Activated naive CD4-positive, alpha-beta T cell (primary cell): ENCODE measurements at regions not wholly inside any gene's neighbourhood (a gene's known extent, or its start where the extent isn't known, plus 50 kb on each side); places are given as distances from the start of the nearest gene placed in this dataset.

Source experiments
- DNase-seq, 4 experiments: peaks; one replicate each; lab custom pipeline; 2025; lab: John Stamatoyannopoulos, UW

DNA sequence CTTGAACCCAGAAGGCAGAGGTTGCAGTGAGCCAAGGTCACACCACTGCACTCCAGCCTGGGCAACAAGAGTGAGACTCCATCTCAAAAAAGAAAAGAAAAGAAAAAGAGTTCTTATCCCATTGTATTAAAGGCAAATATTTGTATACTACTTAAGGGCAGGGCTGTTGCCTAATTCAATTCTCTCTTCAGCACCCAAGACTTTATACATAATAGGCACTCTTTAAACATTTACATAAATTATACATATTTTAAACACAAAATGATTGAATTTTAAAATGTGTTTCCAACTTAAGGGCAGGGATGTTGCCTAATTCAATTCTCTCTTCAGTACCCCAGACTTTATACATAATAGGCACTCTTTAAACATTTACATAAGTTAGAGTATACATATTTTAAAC, 424.3 kb upstream of the ARID1B start:
- DNase-seq, result no peak

- no peak for DNase-seq
Measured at GRCh38 chr6:156351346-156351966, 425.7 kb upstream of the ARID1B start.

DNA sequence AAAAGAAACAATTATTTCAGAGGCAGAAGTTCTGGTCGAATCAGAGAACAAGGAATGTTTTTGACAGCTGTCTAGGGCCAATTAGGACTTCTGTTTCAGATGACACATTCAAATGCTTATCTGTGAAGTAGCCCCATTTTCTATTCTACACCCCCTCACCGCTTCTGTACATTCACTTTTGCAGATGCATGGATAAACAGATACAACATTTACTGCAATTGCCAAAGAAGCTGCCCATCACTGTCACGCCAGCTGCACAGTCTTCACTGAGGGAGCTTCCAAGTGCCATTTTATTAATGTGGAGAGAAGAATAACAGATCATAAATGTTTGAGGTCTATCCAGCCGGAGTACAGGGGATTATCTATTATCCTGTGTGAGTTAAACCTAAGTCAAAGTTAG, 426.8 kb upstream of the ARID1B start:
- no peak for DNase-seq

DNA sequence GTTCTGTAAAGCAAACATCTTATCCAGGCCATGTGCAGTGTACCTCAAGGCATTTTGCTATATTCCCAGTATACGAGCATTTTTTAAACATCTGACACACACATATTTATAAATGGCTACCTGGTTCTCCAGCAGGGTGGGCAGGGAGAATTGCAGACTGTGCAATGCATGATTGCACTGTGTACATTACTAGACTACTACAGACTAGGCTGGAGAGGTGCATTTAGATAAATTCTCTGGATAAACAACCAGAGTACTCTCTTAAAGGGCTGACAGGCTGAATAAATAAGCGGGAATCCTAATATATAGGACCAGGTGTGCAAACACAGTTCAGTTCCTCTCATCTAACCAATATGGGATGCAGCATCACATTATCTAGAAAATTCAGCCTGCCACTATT, 428.3 kb upstream of the ARID1B start:
- no peak for DNase-seq

- DNase-seq, result no peak
Measured at GRCh38 chr6:156348424-156348823, 428.8 kb upstream of the ARID1B start.

- DNase-seq, result no peak
Measured at GRCh38 chr6:156347656-156348055, 429.5 kb upstream of the ARID1B start.

DNA sequence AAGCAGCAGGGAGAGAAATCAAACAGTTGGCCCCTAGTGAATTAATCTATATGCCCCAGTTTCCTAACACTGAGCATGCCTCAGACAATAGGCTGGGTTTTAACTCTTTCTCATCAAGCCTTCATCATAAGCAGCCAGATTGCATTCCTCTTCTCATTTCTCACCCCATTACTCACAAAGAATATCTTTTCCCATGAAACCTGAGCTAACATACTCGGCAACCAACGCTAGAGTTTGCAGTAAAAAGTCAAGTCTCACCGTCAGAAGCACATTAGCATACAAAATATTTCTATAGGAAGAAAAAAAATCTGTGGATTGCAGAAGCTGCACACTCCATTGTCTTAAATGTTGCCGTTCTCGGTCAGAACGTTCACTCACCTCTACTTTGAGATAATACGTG, 429.9 kb upstream of the ARID1B start:
- no peak for DNase-seq

GRCh38 chr6:156345700-156346099, 431.5 kb upstream of the ARID1B start:
- DNase-seq, result no peak

DNA sequence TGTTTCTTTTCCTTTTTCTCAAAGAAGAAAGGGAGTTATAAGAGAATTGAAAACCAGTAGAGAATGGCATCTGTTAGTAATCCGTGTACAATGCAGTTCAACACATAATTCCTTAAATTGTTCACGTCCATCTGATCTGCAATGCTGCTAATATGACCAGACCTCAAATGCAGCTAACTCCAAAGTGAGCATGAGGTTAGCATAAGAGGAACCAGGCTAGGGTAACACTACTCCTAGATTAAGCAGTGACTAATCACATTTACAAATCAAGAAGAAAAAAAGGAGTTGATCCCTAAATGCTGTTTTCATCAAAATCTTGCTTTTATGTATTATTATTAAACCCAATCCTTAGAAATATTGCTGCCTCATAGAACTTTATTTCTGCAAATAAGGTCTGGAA, 432.7 kb upstream of the ARID1B start:
- no peak for DNase-seq

GRCh38 chr6:156337801-156338200, 439.4 kb upstream of the ARID1B start:
- DNase-seq, result no peak

DNA sequence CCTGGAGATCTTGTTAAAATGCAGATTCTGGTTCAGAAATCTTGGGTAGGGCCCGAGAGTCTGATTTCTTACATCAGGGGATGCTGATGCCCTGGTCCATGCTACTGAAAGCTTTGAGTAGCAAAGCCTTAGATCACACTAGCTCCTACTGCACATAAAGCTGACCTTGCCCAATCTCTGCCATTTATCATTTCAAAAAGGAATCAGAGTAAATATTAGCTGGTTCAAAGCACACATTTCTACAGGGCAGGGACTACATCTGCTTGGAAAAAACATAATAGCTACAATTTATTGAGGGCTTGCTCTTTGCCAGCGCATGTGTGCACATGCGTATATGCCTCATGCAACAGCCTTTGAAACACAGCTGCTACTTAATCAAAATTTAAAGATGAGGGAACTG, 440.4 kb upstream of the ARID1B start:
- no peak for DNase-seq

- no peak for DNase-seq
Measured at GRCh38 chr6:156336089-156336488, 441.1 kb upstream of the ARID1B start.

GRCh38 chr6:156334966-156335365, 442.2 kb upstream of the ARID1B start:
- no peak for DNase-seq

DNA sequence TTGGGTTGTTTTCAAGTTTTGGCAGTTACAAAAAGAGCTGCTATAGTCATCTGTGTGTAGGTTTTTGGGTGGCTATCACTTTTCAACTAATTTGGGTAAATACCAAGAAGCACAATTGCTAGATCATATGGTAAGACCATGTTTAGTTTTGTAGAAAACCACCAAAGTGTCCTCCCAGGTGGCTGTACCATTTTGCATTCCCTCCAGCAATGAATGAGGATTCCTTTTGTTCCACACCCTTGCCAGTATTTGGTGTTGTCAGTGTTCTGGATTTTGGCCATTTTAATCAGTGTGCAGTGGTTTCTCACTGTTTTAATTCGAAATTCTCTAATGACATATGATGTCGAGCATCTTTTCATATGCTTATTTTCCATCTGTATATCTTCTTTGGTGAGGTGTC, 457.5 kb upstream of the ARID1B start:
- DNase-seq, result no peak

GRCh38 chr6:156316583-156317125, 460.5 kb upstream of the ARID1B start:
- DNase-seq, result no peak

GRCh38 chr6:156315146-156315545, 462.0 kb upstream of the ARID1B start:
- DNase-seq, result no peak

- no peak for DNase-seq
Measured at GRCh38 chr6:156313037-156313436, 464.1 kb upstream of the ARID1B start.

GRCh38 chr6:156311291-156311690, 465.9 kb upstream of the ARID1B start:
- no peak for DNase-seq

GRCh38 chr6:156310701-156311100, 466.5 kb upstream of the ARID1B start:
- no peak for DNase-seq

DNA sequence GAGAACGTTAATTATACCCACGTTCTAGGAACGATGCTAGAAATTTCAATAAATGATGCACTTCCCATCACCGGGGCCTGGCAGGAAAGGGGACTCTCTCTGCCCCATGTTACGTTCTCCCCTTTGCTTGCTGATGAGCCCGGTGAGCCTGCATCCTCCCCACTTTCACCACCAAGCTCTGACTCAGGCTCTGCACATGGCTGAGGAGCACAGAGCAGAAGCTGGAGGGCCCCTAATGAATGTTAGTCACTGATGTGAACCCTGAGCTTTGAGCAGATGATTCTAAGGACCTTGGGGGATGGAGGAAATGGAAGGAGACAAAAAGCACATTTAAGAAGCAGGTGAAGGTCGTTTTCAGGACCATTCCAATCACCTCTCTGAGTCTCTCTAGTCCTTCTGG, 468.2 kb upstream of the ARID1B start:
- DNase-seq, result no peak

GRCh38 chr6:156308604-156309003, 468.6 kb upstream of the ARID1B start:
- no peak for DNase-seq

GRCh38 chr6:156306531-156306930, 470.6 kb upstream of the ARID1B start:
- DNase-seq, result no peak

GRCh38 chr6:156283091-156283490, 494.1 kb upstream of the ARID1B start:
- no peak for DNase-seq

GRCh38 chr6:156282087-156282486, 495.1 kb upstream of the ARID1B start:
- no peak for DNase-seq
